AG09319 (cell line): ENCODE measurements at regions not wholly inside any gene's neighbourhood (a gene's known extent, or its start where the extent isn't known, plus 50 kb on each side); places are given as distances from the start of the nearest gene placed in this dataset.

Experiments used
- DNase-seq: peaks from one replicate; pipeline ENCODE4 v3.0.0-alpha.2; 2010; ENCODE audit warnings: low read depth; ENCODE audit errors: extremely low read depth
- TF ChIP-seq, protein P1 (sequence below): IDR thresholded peaks from 2 replicates; pipeline ENCODE4 v1.5.1; 2011; ENCODE audit warnings: low read depth, mild to moderate bottlenecking, inconsistent platforms, low read length, moderate library complexity

DNA sequence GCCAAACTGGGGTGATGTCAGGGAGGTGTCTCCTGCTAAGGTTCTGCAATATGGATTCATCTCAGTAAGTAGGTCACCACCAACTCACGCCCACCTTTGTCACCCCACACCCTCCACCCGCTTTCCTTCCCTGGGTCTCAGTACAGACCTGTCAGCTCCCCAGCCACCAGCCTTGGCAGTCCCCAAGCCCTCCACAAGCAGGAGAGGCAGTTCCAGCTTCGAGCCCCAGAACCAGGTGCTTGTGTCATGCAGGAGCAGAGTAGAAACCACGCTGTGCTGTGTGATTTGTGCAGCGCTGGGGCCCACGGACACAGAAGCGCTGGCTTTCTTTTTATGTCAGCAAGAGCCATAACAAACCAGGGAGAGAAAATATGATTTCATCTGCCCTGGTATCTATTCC is 89.0 kb upstream of the CDH4 start:
- TF ChIP-seq, protein P1, sequence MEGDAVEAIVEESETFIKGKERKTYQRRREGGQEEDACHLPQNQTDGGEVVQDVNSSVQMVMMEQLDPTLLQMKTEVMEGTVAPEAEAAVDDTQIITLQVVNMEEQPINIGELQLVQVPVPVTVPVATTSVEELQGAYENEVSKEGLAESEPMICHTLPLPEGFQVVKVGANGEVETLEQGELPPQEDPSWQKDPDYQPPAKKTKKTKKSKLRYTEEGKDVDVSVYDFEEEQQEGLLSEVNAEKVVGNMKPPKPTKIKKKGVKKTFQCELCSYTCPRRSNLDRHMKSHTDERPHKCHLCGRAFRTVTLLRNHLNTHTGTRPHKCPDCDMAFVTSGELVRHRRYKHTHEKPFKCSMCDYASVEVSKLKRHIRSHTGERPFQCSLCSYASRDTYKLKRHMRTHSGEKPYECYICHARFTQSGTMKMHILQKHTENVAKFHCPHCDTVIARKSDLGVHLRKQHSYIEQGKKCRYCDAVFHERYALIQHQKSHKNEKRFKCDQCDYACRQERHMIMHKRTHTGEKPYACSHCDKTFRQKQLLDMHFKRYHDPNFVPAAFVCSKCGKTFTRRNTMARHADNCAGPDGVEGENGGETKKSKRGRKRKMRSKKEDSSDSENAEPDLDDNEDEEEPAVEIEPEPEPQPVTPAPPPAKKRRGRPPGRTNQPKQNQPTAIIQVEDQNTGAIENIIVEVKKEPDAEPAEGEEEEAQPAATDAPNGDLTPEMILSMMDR = no peak
- DNase-seq = no peak

DNA sequence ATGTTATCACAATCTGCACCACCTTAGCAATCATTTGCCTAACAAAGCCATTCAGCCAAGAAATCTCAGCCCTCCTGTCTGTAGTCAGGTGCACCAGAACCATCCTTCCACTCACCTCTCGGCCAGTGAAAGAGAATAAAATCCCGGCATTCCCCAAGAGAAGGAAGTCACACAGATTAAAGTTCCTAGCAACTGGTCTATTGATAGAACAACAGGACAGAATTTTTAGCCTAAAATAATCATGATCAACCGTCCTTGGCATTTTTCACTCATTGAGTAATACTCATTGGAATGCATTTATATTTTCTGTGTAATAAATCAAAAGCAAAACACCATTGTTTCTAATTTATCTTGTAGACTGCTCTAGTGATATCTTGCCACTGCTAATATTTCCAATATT is 85.7 kb upstream of the CDH4 start:
- no peak for DNase-seq
- TF ChIP-seq, protein P1 = no peak

DNA sequence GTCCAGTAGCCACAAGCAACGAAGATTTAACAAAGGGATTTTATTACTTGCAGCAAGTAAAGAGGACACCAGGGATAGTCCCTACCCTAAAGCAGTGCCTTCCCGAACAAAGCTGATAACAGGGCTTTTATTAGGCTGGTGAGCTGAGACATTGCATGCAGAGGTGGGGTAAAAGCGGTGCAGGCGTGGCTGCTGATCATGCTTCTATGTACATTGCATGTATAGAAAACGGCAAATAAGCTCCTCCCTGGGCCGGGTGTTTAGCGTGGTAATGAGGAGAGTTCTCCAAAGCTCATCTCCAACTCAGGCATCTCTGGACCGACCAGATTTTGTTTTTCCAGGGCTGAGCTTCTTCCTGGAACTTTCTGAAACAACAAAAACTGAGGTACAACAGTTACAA is 83.5 kb upstream of the CDH4 start:
- no peak for DNase-seq
- TF ChIP-seq, protein P1 = no peak

DNA sequence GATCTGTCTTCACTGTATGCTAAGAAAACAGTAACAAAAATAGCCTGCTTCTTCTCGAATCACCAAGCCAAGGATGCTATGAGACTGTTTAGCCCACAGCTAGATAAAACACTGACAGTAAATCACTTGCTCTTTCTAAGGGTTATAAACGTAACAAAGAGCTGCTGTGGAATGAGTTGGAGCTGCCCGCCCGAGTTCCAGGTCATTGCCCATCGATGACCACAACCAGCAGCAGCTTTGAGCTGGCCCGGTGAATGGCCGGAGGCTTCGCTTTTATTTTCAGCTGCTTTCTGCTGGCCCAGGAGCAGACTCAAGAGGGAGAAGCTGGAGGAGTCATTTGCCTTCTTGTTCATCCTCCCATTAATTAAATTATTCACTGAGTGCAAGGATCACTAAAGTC is 82.2 kb upstream of the CDH4 start:
- TF ChIP-seq, protein P1 = no peak
- DNase-seq = no peak

DNA sequence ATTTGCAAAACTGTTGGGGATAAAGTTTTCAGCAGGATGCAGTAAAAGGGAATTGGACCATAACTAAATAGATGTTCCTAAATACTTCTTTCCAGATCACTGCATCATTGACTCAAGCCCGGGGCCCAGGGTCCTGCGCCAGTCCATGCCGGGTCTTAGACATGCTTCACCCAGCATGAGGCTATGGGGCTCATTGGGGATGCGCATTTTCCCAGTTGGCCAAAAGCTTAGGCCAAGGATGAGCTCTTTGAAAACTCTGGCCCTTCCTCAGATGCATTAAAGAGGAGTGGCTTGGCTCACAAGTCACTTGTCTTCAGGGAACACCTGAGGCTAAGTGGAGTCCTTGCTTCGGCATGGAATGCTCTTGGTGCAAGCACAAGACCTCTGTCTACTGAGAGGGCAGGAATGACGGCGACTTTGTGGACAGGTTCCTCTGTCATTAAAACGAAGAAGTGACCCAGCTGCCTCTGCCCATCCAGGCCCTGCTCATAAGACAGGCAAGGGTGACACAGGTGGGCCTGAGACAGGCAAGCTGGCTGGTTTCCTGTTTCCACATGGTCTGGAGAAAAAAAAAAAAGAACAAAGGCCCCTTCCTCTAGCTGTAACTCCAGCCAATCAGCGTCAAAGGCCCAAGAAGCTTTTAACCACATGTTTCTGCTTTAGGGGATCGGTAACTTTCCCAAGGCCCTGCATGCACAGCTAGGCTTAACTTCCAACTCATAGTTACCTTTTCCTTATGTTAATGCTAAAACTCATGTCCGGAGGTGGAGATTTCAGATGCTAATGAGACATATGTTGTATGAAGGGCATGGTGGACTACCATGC is 81.4 kb upstream of the CDH4 start:
- TF ChIP-seq, protein P1 = no peak
- DNase-seq = no peak

DNA sequence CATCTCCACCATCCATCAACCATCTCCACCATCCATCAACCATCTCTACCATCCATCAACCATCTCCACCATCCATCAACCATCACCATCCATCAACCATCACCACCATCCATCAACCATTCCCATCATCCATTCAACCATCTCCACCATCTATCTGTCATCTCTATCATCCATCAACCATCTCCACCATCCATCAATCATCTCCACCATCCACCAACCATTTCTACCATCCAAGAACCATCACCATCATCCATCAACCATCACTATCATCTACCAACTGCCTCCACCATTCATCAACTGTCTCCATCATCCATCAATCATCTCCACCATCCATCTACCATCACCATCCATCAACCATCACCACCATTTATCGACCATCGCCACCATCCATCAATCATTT is 78.8 kb upstream of the CDH4 start:
- TF ChIP-seq, protein P1 = no peak

DNA sequence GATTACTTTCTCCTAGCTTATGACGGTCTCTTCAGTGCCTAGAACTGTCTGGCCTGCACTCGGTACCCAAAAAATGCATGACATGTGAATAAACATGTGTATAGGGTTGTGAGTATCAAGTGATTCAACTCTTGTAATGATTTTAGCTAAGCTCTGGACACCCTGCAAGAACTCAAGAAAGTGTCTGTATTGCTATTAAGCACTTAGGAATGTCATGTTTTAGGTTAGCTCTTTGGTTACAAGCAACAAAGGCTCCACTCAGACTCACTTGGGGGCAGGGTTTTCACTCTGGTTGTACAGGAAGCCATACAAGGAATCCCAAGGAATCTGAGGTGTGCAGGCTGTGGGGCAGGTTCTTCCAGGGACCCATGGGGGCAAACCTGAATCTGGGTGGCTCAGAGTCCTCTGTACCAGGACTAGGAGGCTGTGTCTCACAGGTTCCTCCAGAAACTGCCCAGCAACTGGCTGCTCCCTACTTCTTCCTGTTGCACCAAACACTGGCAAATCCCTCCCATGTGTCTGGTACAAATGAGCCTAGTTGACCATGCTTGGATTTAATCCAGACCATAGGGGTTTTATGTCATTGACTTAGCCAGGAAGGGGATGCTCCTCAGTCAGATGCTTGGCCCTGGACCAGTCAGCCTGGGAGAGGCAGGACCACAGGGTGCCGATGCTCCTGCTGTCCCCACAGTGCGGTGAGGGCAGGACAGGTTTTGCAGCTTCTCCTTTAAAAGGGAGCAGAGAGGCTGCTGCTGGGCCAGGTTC is 77.9 kb upstream of the CDH4 start:
- TF ChIP-seq, protein P1 = no peak
- DNase-seq = no peak

More for the DNA sequence above, 78.8 kb upstream of the CDH4 start:
- no peak for DNase-seq
